GM18502 (cell line): ENCODE measurements at regions not wholly inside any gene's neighbourhood (a gene's known extent, or its start where the extent isn't known, plus 50 kb on each side); places are given as distances from the start of the nearest gene placed in this dataset.

Experiments
- ATAC-seq: cut with Tn5 transposase; IDR thresholded peaks from one replicate; pipeline ENCODE4 v1.9.1; 2021; ENCODE audit warnings: mild to moderate bottlenecking; ENCODE audit not compliant: unreplicated experiment, poor library complexity

DNA sequence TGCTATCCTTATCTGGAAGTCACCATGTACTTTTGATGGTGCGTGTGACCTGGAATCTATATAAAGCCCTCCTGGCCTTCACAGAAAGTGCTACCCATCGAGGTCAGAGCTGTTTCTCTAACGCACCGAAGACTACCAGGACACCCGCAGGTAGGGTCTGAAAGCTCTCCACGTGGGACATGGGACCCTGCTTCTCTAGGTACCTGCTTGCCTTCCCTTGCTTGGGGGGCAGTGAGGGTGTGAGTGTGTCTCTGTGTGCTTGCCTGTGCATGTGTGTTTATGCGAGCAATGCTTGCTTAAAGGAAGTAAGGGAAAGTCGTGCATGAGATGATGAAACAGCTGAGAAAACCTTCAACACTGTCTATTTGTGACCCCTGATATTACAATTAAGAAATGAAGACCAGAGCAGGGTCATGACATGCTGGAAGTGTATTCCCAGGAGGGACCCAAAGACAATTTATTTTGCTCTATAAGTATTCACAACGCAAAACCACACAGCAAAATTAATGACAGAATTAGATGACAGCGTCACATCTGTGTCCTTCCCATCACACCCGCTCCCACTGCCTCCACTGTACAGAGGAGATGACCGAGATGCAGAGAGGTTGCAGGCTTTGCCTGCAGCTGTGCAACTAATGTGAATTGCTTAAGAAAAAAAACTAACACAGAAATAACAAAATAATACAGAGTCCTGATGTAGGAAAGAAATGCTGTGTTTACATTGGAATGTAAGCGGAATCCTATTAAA lies 76.4 kb upstream of the HELT start:
- no peak for ATAC-seq

DNA sequence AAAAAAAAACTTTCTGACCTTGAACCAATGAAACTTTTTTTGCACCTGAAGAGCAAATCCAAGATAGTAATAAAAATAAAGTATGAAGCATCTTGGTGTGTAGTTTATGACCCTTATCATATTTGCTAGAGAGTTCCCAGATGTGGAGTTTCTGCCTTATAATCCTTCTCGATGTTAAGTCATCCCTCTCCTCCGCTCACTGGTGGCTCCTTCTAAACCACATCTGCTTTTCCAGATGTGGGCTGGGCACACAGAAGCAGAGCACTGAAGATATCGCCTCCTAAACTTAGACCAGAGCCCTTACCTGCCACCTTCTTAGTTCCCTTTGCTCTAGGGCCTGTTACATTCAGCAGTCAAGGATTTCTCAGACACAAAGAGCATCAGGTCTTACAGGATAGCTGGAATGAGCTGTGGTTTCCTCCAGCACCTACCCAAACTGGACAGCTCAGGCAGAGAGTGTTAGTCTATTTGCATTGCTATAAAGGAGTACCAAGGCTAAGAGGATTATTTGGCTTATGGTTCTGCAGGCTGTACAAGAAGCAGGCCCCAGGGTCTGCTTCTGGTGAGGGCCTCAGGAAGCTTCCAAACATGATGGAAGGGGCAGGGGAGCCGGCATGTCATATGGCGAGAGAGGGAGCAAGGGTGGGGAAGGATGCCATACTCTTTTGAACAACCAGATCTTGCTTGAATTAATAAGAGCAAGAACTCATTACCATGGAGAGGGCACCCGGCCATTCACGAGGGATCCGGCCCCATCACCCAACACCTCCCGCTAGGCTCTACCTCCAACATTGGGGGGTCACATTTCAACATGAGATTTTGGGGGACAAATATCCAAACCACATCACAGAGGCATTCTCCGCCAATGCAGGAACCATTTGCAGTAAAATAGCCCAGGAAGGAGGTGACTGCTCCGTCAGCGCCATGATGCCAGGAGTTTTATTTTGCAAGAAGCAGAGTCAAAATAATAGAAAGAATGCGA lies 75.6 kb upstream of the HELT start:
- no peak for ATAC-seq

DNA sequence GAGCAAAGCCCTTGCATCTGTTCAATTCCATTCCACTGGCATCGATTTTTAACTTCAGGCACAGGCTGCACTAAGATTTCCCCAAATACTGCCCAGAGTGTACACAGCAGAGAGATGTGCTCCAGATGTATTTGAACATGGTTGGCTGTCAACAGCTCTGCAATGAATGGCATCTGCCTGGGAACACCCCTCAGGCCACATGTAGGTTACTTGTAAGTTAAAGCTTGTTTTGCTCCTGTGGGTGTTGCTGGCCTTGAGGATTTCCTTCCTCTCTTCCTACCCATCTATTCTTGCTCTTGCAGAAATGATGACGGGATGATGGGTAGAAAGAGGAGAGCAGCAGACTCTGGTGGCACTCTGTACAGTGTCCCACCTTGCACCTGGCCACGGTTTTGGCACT lies 69.3 kb upstream of the HELT start:
- no peak for ATAC-seq

DNA sequence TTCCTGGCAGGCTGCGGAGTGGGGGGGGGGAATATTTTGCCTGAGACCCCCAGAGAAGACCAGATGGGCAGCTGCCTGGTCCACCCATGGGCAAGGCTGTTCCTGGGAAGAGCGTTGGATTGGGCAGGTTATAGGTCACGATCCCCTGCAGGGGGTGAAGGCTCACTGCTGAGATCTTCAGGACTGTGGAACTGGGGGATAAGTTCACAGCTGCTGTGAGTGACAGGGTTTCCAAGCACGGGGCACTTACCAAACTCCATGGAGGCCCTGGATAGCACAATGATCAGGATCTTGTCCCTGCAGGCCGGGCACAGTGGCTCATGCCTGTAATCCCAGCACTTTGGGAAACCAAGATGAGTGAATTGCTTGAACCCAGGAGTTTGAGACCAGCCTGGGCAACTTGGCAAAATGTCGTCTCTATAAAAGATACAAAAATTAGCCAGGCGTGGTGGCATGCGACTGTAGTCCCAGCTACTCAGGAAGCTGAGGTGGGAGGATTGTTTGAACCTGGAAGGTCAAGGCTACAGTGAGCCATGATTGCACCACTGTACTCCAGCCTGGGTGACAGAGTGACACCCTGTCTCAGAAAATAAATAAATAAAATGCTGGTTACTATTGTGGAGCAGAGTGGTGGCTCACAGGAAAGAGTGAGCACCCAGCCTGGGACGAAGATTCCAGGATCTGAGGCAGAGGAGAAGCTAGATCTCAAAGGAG lies 68.0 kb upstream of the HELT start:
- ATAC-seq: no peak

- no peak for ATAC-seq
These were observed 67.4 kb upstream of the HELT start for GRCh38 chr4:184950926-184951325.

DNA sequence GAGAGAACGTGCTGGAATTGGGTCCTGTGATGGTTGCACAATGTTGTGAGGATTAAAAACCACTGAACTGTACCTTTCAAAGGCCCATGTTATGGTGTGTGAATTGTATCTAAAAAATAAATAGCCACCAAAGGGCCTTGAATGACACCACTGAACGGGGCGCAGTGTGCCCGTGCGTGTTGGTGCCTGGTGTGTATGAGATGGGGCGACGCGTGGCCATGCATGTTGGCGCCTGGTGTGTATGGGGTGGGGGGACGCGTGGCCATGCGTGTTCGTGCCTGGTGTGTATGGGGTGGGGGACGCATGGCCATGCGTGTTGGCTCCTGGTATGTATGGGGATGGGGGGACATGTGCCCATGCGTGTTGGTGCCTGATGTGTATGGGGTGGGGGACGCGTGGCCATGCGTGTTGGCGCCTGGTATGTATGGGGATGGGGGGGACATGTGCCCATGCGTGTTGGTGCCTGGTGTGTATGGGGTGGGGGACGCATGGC lies 66.6 kb upstream of the HELT start:
- no peak for ATAC-seq

- no peak for ATAC-seq
These were observed 65.8 kb upstream of the HELT start for GRCh38 chr4:184952522-184952921.

DNA sequence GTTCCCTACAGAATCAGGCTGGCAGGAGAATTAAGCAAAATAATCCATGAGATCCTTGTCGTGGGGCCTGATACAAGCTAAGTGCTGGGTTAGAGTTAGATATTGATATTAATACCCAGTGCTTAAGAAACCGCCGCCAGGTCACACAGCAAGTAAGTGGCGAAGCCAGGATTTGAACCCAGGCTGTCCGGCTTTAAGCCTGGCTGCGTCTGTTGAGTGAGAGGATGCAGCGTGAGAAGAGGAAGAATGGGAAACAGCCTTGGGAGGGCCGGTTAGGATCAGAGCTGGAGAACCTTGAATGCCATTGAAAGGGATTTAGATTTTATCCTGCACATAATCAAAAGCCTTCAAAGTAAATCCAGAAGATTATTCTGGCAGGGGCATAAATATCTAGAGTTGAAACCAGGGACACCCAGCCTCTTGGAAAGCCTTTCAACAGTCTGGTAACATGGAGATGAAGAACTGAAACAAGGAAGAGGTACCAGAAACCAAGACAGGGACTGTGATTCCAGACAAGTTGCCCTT lies 64.8 kb upstream of the HELT start:
- no peak for ATAC-seq

DNA sequence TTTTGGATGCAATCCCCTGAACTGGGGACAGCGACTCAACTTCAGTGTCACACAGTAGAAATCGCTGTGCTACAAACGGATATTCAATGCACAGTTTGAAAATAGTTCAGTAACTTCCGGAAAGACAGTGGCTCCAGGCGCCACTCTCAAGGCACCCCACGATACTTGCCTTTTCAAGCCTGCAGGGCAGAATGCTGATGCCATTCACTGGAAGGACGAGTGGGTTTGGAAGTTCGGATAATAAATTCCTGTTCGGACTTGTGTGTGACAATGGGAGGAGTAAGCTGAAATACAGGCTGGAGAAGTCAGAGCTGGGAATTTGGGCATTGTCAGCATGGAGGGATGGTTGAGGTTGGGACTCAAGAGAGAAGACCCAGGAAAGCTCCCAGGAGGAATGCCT lies 64.3 kb upstream of the HELT start:
- ATAC-seq: no peak

GRCh38 chr4:184954482-184954881 lies 63.8 kb upstream of the HELT start:
- no peak for ATAC-seq

DNA sequence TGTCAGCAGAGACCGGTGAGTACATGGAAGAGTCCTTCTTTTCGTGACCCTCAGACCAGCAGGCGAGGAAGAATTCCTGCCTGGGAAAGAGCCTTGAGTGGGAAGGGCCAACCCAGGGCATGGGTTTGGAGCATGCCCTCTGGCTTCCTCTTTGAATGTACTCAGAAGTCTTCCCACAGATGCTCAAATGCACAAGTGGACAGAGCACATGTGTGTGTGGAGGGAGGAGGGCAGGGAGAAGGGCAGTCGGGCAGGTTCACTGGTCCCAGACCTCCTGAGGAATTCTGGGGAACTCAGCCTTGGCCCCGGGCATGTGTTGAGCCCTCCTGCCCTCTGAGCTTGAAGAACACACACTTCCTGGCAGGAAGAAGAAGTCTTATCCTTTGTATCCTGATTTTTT lies 63.2 kb upstream of the HELT start:
- ATAC-seq: no peak

DNA sequence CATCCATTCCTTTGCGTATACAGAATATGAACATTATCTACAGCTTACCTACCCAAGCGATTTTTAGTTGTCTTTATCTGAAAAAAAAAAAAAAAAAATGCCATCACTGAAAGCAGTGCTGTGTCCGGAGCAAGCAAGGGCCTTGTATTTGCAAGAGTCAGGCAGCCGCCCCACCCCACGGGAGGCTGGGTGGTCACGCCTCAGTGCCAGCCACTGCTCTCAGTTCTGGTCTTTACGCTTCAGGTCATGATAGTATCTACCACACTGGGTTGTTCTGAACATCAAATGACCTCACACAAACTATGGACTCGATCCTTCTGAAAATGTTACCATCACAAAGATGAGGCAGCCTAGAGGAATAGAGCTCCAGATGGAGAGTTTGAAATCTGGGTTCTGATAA lies 62.7 kb upstream of the HELT start:
- peak; percentile 90 for ATAC-seq

DNA sequence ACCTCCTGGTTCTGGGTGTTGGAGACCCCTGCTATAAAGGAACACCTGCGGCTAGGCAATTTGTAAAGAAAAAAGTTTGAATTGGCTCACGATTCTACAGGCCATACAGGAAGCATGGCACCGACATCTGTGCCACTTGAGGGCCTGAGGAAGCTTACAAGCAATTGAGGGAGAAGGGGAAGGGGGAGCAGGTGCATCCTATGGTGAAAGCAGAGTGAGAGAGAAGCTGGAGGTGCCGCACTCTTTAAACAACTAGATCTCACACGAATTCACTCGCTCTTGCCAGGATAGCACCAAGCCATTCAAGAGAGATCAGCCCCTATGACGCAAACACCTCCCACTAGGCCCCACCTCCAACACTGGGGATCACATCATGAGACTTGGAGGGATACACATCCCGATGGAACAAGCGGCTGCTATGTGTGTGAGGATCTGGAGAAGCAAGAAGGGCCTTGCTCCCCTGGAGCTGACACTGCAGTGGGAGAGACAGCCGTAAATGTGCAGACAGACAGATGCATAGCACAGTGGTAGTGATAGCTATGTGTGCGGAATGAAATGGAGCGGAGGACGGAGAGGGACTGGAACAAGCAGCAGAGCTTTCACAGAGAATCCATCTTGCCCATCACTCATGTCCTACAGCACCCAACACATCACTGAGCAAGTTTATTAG lies 60.7 kb upstream of the HELT start:
- ATAC-seq: no peak

GRCh38 chr4:184958127-184958922 lies 60.0 kb upstream of the HELT start:
- ATAC-seq: no peak

- no peak for ATAC-seq
These were observed 59.4 kb upstream of the HELT start for GRCh38 chr4:184958923-184959210.

DNA sequence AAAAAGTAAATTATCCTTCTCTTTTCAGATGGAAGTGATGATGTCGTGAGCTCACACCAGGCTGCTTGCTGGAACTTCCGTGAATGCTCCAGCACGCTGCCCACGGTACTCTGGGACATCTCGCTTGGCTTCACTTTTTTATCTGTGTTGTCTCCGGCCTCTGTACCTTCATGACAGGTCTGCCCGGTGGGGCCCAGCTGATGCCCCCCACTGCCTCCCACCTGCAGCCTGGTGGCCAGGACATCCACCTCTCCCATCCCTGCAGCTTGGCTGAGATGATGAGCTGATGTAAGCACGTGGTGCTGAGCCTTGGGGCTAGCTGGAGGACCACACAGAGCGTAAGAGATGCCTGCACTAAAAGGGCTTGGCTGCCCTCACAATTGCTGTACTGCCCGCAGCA lies 59.0 kb upstream of the HELT start:
- no peak for ATAC-seq

DNA sequence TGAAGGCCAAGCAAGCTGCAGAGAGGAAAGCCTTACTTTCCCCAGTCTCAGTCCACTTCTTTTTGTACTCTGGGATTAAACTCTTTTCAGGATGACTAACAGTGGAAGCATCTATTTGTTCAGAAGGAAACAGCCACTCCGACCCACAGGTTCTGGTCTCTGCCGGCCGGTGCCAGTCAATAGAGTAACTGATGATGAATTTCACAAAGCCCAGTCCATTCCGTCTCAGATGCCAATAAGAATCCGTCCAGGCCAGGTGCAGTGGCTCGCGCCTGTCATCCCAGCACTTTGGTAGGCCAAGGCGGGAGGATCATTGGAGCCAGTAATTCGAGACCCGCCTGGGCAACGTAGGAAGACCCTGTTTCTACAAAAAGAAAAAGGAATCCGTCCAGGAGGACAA lies 58.5 kb upstream of the HELT start:
- no peak for ATAC-seq

DNA sequence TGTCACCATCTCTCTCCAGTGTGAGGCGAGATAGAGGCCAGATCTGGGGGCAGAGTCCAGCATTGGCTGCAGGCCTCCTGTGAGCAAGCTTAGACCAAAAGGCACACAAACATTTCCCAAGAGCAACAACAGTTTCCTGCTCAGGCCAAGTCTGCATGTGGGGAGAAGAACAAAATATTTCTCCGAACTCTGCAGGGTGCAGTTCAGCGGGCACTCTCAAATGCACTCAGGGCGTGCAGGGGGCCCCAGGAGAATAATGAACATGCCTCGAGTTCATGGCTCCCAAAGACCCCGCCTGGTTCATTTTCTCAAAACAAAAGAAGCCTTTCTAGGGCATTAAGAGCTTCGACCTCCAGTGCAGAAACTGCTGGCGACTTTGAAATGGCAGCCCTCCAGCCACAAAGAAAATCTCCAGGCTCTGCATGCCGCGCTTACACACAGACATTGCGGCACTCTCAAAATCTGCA lies 57.8 kb upstream of the HELT start:
- ATAC-seq: no peak

DNA sequence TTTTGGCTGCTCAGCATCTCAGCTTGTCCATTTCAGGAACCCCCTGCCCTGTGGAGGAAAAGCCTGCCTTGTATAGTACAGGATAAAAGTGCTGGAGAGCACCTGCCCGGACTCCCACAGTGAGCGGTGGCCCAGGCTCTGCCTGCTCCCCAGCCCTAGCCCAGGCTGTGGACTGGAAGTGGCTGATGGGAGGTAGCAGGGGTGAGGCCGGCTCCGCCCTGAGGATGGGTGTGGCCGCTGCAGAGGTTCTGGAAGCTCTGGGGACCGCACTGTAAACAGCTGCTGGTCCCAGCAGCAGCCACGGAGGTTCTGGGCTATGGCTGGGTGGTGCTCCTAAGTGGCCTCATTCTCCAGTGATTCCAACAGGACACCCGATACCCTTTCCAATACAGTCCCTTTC lies 56.6 kb upstream of the HELT start:
- ATAC-seq: no peak
